GM12891 (cell line): ENCODE measurements at regions not wholly inside any gene's neighbourhood (a gene's known extent, or its start where the extent isn't known, plus 50 kb on each side); places are given as distances from the start of the nearest gene placed in this dataset.

ENCODE experiments used
- DNase-seq: peaks from one replicate; pipeline ENCODE4 v3.0.0; 2011; ENCODE audit warnings: low spot score; ENCODE audit not compliant: insufficient read length
- FAIRE-seq: peaks from 2 replicates; lab custom pipeline; 2011; peaks lifted over from hg19 to GRCh38; lab: Jason Lieb, UNC
- PAX5 ChIP-seq: IDR thresholded peaks from 2 replicates; pipeline ENCODE4 v1.6.1; 2011; ENCODE audit warnings: low read length, moderate library complexity, mild to moderate bottlenecking; ENCODE audit not compliant: insufficient read depth, severe bottlenecking
- POLR2A ChIP-seq: IDR thresholded peaks from 2 replicates; pipeline ENCODE4 v1.6.1; 2011; ENCODE audit warnings: low read depth, low read length, control low read depth
- POLR2AphosphoS5 ChIP-seq: IDR thresholded peaks from 2 replicates; pipeline ENCODE4 v1.6.1; 2011; ENCODE audit warnings: low read depth, low read length, control low read depth
- POU2F2 ChIP-seq: IDR thresholded peaks from 2 replicates; pipeline ENCODE4 v1.6.1; 2011; ENCODE audit warnings: low read depth, mild to moderate bottlenecking, control low read depth, low read length, moderate library complexity
- SPI1 ChIP-seq: IDR thresholded peaks from 2 replicates; pipeline ENCODE4 v1.6.1; 2011; ENCODE audit warnings: low read depth, low read length, control low read depth
- TAF1 ChIP-seq: IDR thresholded peaks from 2 replicates; pipeline ENCODE4 v1.6.1; 2011; ENCODE audit warnings: low read depth, low read length, control low read depth

DNA sequence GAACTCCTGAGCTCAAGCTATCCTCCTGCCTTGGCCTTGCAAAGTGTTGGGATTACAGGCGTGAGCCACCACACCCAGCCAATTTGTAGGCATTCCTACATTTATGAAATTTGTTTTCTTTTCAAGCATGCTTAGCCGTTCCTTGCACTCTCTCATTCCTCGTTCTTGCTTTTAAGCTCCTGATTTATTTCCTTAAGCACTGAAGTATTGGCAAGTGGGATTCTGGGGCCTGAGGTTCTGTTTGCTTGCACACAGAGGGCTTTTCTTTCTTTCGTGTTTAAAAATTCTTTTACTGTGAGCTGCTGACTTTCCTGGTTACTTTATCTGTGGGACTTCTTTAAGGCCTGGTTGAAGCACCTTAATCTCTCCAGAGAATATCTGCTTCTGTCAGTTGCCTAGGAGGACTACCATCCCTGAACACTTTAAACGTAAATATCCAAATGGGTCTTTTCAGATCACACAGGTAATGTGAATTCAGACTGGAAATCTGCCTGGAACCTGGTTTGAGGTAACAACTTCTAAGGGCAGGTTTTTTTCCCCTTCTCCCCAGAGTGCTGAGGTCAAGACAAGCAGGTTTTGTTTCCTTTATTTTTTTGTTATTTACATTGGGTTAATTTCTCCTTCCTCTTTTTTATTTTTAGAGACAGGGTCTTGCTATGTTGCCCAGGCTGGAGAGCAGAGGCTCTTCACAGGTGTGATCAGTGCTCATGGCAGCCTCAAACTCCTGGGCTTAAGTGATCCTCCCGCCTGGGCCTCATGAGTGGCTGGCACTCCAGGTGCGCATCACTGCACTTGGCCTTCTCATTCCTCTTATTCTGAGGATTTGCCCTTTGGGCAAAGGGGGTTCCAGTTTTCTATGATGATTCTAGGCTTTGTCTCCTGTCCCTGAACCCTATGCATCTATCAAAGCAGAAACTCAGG lies 102.9 kb downstream of the PFKFB3 start:
- DNase-seq (no peak), FAIRE-seq (no peak)
- TF ChIP-seq POLR2AphosphoS5 (no peak), SPI1 (0 out of 2 replicates have a peak, but pooled peaks have one; percentile 8)

DNA sequence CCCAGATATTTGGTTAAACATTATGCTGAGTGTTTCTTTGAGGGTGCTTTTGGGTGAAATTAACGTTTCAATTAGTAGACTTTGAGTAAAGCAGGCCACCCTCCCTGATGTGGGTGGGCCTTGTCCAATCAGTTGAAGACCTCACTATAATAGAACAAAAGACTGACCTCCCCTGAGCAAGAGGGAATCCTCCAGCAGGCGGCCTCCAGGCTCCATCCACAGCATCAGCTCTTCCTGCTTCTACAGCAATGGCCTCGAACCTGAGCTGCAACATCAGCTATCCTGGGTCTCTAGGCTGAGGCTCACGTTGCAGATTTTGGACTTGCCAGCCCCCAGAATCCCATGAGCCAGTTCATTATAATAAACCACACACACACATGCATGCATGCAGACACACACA lies 104.2 kb downstream of the PFKFB3 start:
- TF ChIP-seq SPI1 (no peak), POU2F2 (no peak), POLR2AphosphoS5 (no peak), TAF1 (no peak), PAX5 (no peak), POLR2A (no peak)
- FAIRE-seq (no peak), DNase-seq (no peak)

DNA sequence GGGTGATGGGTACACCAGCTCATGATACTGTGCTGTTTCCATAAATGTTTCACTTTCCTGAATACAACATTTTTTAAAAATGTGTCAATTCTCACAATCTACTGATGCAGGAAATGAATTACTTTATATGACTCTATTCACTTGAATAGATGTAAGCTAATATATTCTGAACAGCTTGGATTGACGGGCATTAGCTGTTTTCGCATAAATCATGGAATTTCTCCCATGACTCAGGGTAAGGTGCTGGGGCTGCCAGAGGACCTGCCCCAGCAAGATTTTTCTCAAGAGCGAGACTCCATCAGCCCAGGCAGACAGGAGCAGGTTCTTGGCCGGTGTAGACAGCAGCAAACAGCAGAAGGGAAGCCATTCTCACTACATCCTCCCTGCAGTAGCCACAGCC lies 107.1 kb downstream of the PFKFB3 start:
- TF ChIP-seq SPI1 (no peak), POLR2AphosphoS5 (no peak), TAF1 (no peak), POLR2A (no peak), PAX5 (no peak), POU2F2 (no peak)
- no peak for DNase-seq
- FAIRE-seq, result no peak

DNA sequence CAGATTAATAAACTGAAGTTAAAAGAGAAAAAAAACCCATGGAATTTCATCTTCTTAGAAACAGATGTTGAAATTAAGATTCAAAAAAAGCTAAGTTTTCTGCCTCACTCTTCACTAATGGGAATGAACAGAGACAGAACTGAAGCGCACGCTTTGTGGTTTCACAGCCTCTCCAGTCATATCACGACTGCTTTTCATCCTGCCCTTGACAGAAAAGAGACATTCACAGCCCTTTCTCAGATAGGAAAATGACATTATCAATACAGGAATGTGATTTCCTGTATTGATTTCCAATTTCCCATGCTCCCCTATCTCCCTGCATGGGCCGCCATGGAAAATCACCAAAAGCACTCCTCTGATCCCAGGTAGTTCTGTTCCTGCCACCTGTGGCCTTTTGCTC lies 108.2 kb downstream of the PFKFB3 start:
- DNase-seq (no peak), FAIRE-seq (no peak)
- TF ChIP-seq POU2F2 (no peak), TAF1 (no peak), POLR2A (no peak), PAX5 (no peak), POLR2AphosphoS5 (no peak), SPI1 (no peak)

DNA sequence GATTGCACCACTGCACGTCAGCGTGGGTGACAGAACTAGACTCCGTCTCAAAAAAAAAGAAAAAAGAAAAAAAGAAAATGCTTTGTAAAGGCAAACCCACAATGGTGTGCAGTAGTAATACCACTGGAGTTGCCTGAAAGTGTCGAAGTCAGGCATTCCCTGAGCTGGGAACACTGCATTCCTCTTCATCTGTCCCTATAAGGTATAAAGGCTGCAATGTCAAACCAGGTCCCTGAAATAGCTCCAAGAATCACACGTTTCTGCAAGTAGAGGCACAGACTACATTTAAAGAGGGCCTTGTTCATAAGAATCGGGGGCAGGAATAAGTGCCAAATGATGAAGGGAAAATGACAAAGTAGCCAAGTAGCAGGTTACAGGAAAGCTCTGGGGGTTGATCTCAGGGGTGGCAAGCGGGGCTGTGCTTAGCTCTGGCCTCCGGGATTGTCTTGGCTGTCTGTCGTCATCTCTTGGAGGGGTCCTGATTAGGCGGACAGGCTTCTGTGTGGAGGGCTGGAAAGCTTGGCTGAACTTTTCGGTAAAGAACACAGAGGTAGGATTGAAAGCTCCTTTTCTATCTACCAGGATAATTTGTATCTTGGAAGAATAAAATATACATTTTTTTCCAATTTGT lies 109.1 kb downstream of the PFKFB3 start:
- FAIRE-seq, result no peak

DNA sequence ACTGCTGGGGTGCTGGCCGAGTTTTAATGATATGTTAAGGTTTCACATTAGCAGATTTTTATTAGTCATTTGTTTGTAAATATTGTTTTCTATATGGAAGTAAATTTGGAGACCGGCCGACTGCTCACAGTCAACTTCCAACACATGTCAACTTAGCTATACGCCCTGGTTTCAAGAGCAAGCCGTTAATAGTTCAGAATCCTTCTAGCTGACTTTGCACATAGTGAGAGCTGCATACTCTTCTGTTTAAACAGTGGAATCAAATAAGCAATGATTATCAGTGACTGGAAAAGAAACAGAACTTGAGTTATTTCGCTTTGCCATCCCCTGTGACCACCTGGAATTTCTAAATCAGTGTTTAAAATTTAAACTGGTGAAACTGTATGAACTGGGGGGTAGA lies 109.9 kb downstream of the PFKFB3 start:
- no peak for DNase-seq
- TF ChIP-seq TAF1, result no peak
- no peak for TF ChIP-seq PAX5
- TF ChIP-seq SPI1, result no peak
- TF ChIP-seq POLR2A, result no peak
- no peak for TF ChIP-seq POLR2AphosphoS5
- no peak for TF ChIP-seq POU2F2
- FAIRE-seq, result no peak

More for the DNA sequence above, 109.1 kb downstream of the PFKFB3 start:
- TF ChIP-seq POLR2AphosphoS5 (no peak), TAF1 (no peak), SPI1 (no peak), PAX5 (no peak), POLR2A (no peak)
- DNase-seq, result no peak

DNA sequence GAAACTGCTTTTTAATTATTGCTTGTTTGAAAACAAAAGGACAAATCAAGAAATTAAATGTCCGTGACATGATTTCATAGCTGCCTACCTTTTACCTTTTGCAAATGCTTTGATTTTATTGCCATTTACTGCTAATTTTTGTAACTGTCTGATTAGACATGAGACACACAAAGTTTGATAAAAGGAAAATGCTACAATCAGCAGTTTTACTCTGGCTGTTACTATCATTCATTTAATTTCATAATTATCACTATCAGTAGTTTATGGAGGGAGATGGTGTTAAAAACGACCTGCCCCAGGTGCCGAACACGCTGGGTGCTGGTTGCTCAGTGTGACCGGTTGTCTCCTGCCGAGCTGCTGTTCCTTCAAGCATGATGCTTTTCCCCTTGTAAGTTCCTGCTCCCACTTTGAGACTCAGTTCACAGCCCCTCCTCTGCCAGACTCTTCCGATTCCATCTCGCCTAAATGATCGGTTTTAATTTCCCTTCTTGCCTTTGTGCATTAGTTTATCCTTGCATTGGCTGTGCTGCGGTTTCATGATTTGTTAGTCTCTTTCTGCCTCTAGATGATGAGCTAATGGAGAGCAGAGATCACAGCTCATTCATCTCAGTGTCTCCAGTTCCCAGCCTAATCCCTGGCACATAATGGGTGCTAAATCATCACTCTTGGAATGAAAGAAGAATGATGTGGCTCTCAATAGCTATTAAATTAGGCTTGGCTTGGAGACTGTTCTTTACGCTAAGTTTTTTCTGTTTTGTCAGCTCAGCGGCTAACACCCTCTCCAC lies 110.6 kb downstream of the PFKFB3 start:
- no peak for DNase-seq
- no peak for TF ChIP-seq POLR2AphosphoS5
- TF ChIP-seq POU2F2, result no peak
- TF ChIP-seq TAF1, result no peak
- no peak for TF ChIP-seq PAX5
- TF ChIP-seq POLR2A, result no peak
- FAIRE-seq, result no peak

DNA sequence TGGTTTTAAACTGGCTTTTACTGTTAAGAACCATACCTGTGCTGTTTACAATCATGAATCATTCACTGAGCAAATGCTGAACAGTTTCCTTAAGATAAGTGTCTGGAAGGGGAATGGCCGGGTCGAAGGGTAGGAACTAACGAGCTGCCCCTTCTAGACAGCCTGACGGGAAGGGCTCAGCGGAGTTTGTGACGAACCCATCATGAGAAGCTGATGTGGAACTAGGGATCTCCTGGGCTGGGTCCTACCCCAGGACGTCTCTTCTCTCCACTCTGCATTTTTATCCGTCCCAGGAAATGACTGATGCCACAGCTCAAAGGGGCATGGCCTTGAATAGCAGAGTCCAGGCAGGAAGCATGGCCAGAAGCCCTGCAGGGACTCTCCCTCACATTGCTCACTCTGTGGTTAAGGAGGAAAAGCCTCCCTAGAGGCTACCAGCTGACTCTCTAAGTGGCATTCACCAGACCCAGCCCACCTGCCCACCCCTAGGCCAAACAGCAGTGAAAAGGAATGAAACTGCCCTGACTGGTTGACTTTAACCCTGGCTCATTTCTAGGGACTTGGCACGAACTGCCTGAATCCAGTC lies 112.0 kb downstream of the PFKFB3 start:
- TF ChIP-seq POU2F2, result no peak
- TF ChIP-seq POLR2A, result no peak
- TF ChIP-seq SPI1, result no peak
- TF ChIP-seq POLR2AphosphoS5, result no peak
- TF ChIP-seq TAF1, result no peak
- TF ChIP-seq PAX5, result no peak
- no peak for FAIRE-seq
- no peak for DNase-seq

DNA sequence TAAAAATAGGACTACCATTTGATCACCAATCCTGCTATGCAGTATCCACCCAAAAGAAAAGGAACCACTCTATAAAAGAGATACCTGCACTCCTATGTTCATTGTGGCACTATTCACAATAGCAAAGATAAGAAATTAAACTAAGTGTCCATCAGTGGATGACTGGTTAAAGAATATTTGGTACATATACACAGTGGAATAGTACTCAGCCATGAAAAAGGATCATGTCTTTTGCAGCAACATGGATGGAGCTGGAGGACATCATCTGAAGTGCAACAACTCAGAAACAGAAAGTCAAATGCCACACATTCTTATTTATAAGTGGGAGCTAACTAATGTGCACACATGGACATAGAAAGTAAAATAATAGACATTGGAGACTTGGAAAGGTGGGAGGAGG lies 116.4 kb downstream of the PFKFB3 start:
- FAIRE-seq (no peak), DNase-seq (no peak)
- TF ChIP-seq SPI1 (no peak), POLR2AphosphoS5 (no peak), POLR2A (no peak), TAF1 (no peak), POU2F2 (no peak), PAX5 (no peak)
